Testis (tissue), 2 donors: ENCODE measurements at regions not wholly inside any gene's neighbourhood (a gene's known extent, or its start where the extent isn't known, plus 50 kb on each side); places are given as distances from the start of the nearest gene placed in this dataset.

ENCODE experiments used
- DNase-seq: peaks from one replicate; pipeline ENCODE4 v3.0.0-alpha.2; 2019
- H3K27ac ChIP-seq, 2 donors: fragments of 200-600 bp; sonication (generic); one replicate each; pipeline ENCODE4 v1.5.1; 2019
- H3K27me3 ChIP-seq: fragments of 200-600 bp; sonication (generic); one replicate; pipeline ENCODE4 v1.5.1; 2019
- H3K36me3 ChIP-seq: fragments of 200-600 bp; sonication (generic); one replicate; pipeline ENCODE4 v1.5.1; 2017; ENCODE audit warnings: low read depth; ENCODE audit errors: missing control alignments
- H3K4me1 ChIP-seq: fragments of 200-600 bp; sonication (generic); one replicate; pipeline ENCODE4 v1.5.1; 2019
- H3K4me3 ChIP-seq, 2 donors: fragments of 200-600 bp; sonication (generic); one replicate each; pipeline ENCODE4 v1.5.1; 2017 to 2019
- H3K9me3 ChIP-seq: fragments of 200-600 bp; sonication (generic); one replicate; pipeline ENCODE4 v1.5.1; 2017
- POLR2A ChIP-seq: fragments of 450-650 bp; IDR thresholded peaks from one replicate; pipeline ENCODE4 v1.6.1; 2017; ENCODE audit warnings: antibody characterized with exemption, mild to moderate bottlenecking, moderate library complexity
- WGBS, 2 donors: methylation state at CpG; one replicate each; pipeline ENCODE4 v1.1.5; 2018; 5-methylcytosine and 5-hydroxymethylcytosine counted together
- intact Hi-C: fragments of 100-400 bp; cut with DNase I; formaldehyde crosslinking; loops from one replicate; pipeline ENCODE4 v1.15.1; 2023; ENCODE audit warnings: low total_unique reads
- TF ChIP-seq, protein P1 (sequence below), 3 experiments: fragments of 450-650 bp in 2 of 3; fragments of 200-600 bp in 1 of 3; sonication (generic) in 1 of 3; IDR thresholded peaks; one replicate each; pipeline ENCODE4 v1.5.1; 2016 to 2019; ENCODE audit warnings: antibody characterized with exemption in 3 of 3, mild to moderate bottlenecking in 2 of 3, moderate library complexity in 1 of 3

DNA sequence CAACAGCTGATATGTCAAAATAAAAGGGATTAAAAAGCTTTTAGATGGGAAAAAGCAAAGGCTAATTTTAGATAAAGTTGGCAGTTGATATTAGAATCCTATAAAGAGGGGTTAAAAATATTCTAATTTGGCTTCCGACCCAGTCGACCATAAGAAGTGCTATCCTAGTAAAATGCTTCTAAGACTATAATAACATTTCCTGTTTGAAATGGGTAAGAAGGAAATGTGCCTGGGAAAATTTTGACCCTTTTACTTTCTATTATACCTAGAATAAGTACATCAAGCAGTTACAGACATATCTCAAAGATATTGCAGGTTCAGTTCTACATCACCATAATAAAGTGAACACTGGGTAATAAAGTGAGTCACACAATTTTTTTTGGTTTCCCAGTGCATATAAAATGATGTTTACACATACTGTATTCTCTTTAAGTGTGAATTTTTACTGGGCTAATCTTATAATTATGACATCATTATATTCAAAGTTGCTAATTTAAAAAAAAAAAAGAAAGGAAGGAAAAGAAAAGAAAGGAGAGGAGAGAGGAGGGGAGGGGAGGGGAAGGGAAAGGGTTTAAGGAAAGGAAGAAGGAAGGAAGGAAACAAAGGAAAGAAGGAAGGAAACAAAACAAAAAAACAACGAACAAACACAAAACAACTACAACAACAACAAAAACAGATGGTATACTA, 308.2 kb upstream of the NR5A2 start:
- no peaks in the 10 kb centered on the region for H3K36me3 ChIP-seq
- H3K4me3 ChIP-seq, result no peak overlapping the region
- intact Hi-C loops, result no loop called here
- H3K27me3 ChIP-seq, result no peaks in the 10 kb centered on the region
- DNase-seq, result no peak
- WGBS, 2 donors, result 61 to 67% methylated on average over 3 of the region's 3 CpGs
- no peaks in the 10 kb centered on the region for H3K9me3 ChIP-seq
- no peaks in the 10 kb centered on the region for H3K4me1 ChIP-seq
- TF ChIP-seq, protein P1, sequence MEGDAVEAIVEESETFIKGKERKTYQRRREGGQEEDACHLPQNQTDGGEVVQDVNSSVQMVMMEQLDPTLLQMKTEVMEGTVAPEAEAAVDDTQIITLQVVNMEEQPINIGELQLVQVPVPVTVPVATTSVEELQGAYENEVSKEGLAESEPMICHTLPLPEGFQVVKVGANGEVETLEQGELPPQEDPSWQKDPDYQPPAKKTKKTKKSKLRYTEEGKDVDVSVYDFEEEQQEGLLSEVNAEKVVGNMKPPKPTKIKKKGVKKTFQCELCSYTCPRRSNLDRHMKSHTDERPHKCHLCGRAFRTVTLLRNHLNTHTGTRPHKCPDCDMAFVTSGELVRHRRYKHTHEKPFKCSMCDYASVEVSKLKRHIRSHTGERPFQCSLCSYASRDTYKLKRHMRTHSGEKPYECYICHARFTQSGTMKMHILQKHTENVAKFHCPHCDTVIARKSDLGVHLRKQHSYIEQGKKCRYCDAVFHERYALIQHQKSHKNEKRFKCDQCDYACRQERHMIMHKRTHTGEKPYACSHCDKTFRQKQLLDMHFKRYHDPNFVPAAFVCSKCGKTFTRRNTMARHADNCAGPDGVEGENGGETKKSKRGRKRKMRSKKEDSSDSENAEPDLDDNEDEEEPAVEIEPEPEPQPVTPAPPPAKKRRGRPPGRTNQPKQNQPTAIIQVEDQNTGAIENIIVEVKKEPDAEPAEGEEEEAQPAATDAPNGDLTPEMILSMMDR (IDR thresholded peaks at IDR 0.05), result no peak
- TF ChIP-seq POLR2A, result no peak
- no peak overlapping the region for H3K27ac ChIP-seq

DNA sequence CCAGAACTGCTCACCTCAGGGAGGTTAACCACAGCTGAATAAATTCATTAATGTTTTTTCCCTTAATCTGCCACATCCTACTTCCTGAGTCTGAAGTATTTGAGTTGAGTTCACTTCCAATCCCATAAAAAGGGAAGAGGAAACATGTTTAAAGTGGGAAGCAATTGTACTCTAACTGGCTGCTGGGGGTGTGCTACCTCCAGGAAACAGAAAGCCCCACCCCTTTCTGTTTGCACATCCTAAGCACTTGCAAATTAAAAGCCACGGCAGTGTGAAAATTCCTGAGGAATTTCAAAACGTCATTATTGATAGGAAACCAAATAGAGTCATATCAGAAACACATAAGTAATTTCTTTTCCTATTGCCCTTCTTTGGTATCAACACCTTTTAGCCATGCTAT, 307.0 kb upstream of the NR5A2 start:
- intact Hi-C loops, result no loop called here
- no peak for DNase-seq
- Histone ChIP-seq H3K4me1 (no peaks in the 10 kb centered on the region), H3K4me3 (no peak overlapping the region), H3K36me3 (no peaks in the 10 kb centered on the region), H3K9me3 (no peaks in the 10 kb centered on the region), H3K27ac (no peak overlapping the region), H3K27me3 (no peaks in the 10 kb centered on the region)
- TF ChIP-seq, protein P1 (IDR thresholded peaks at IDR 0.05), result no peak
- TF ChIP-seq POLR2A, result no peak
- WGBS, 2 donors, result 17 to 24% methylated on average over 2 of the region's 2 CpGs

DNA sequence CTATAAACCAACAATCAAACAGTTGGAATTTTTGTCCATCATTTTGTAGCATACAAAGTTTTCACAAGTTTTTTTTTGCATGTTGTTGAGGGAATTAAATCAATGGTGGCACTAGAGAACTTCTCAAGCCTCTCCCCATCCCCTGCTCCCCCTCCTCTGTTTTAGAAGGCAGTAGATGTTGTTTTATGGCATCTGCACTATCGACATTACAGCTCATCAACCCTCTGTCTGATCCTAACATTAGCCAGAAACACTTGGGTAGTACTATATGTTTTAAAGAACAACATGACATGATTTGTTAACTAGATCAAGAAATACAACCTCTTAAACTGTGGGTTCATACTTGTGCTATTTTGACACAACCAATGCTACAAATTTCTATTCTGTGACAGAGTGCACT, 306.5 kb upstream of the NR5A2 start:
- Histone ChIP-seq H3K4me1 (no peaks in the 10 kb centered on the region), H3K4me3 (no peak overlapping the region), H3K9me3 (no peaks in the 10 kb centered on the region), H3K27ac (no peak overlapping the region), H3K36me3 (no peaks in the 10 kb centered on the region), H3K27me3 (no peaks in the 10 kb centered on the region)
- no peak for TF ChIP-seq POLR2A
- TF ChIP-seq, protein P1 (IDR thresholded peaks at IDR 0.05), result no peak
- intact Hi-C loops, result no loop called here
- no peak for DNase-seq
- 52 to 68% methylated on average over 1 of the region's 1 CpG for WGBS, 2 donors

DNA sequence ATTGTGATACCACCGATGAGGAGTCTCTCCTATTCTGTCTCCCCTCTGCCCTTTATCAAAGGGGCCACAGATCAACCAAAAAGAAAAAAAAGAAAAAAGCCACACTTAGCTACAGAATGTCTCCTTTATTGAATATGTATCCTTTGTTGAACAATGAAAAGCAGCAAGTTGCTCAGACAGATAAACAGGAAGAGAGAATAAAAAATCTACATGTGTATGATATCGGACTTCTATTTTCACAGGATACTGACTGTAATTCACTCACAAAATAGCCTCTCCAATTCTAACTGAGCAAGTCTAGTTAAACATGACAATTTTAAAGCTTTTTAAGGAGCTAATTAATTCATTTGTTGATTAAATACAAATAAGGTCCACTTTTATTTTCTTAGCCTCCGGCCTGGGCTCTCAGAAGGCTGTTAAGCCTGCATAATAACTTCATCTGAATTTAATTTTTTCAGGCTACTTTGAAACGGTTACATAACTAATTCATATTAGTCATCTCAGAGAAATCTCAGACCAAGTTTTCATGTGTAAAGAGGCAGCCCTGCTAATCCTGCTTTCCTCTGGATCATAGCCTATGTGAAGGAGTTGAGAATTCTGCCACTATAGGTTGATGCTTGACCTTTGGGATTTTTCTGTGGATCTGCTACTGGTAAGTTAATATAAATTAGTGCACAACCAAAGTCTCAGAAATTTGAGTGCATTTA, 304.1 kb upstream of the NR5A2 start:
- no peaks in the 10 kb centered on the region for H3K4me1 ChIP-seq
- no peak for TF ChIP-seq POLR2A
- TF ChIP-seq, protein P1 (IDR thresholded peaks at IDR 0.05), result no peak
- no peak overlapping the region for H3K4me3 ChIP-seq
- DNase-seq, result no peak
- no peaks in the 10 kb centered on the region for H3K27me3 ChIP-seq
- 55 to 64% methylated on average over 4 of the region's 4 CpGs for whole genome bisulfite sequencing, 2 donors
- H3K36me3 ChIP-seq, result no peaks in the 10 kb centered on the region
- H3K9me3 ChIP-seq, result no peaks in the 10 kb centered on the region
- H3K27ac ChIP-seq, result no peak overlapping the region
- intact Hi-C loops, result no loop called here

DNA sequence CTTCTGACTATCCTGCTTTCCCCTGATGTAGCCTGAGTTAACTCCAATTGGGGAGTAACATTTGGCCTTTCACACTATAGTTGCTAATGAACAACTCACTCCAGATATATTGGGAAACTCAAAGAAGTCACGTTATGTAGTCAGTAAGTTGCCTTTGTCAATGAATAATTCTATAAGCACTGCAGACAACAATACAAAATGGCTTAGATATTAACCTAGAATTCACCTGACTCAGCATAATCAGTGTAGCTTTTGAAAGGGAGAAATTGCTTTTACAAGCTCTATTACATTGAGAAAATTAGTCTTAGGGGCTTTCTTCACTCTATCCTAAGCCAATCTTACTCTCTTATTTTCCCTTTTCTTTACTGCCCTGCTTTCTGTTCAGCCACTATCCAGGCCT, 303.5 kb upstream of the NR5A2 start:
- no peaks in the 10 kb centered on the region for H3K9me3 ChIP-seq
- TF ChIP-seq, protein P1 (IDR thresholded peaks at IDR 0.05), result no peak
- no peak for TF ChIP-seq POLR2A
- no peaks in the 10 kb centered on the region for H3K36me3 ChIP-seq
- no peaks in the 10 kb centered on the region for H3K4me1 ChIP-seq
- DNase-seq, result no peak
- intact Hi-C loops, result no loop called here
- H3K27ac ChIP-seq, result no peak overlapping the region
- H3K4me3 ChIP-seq, result no peak overlapping the region
- H3K27me3 ChIP-seq, result no peaks in the 10 kb centered on the region
- 83 to 93% methylated on average over 1 of the region's 1 CpG for WGBS, 2 donors
